GM23338 (cell line): ENCODE measurements at regions not wholly inside any gene's neighbourhood (a gene's known extent, or its start where the extent isn't known, plus 50 kb on each side); places are given as distances from the start of the nearest gene placed in this dataset.
A peak's percentile ranks its signal among the peaks of the same experiment; 100 is the strongest.

Experiments
- ATAC-seq: fragments of 200-7000 bp; cut with Tn5 transposase; 3 replicates; pipeline ENCODE4 v1.9.1; 2020
- DNase-seq: peaks from one replicate; pipeline ENCODE4 v3.0.0-alpha.2; 2015; ENCODE audit warnings: low spot score
- H2AFZ ChIP-seq: fragments of 200-600 bp; sonication (generic); 2 replicates; pipeline ENCODE4 v1.8.0; 2016; ENCODE audit warnings: antibody characterized with exemption, mild to moderate bottlenecking, moderate library complexity
- H3F3A ChIP-seq: fragments of 200-600 bp; sonication (generic); replicated peaks from 2 replicates; pipeline ENCODE4 v1.8.0; 2017; ENCODE audit warnings: antibody characterized with exemption, mixed run types, low read depth
- H3K27ac ChIP-seq: fragments of 200-600 bp; sonication (generic); 2 replicates; pipeline ENCODE4 v1.6.1; 2016; ENCODE audit warnings: low read depth
- H3K27me3 ChIP-seq: fragments of 200-600 bp; sonication (generic); 2 replicates; pipeline ENCODE4 v1.8.0; 2016; ENCODE audit warnings: mild to moderate bottlenecking, mixed run types, moderate library complexity; ENCODE audit not compliant: insufficient read depth
- H3K36me3 ChIP-seq: fragments of 200-600 bp; sonication (generic); 2 replicates; pipeline ENCODE4 v1.8.0; 2016; ENCODE audit warnings: mild to moderate bottlenecking; ENCODE audit not compliant: insufficient read depth
- H3K4me1 ChIP-seq: fragments of 200-600 bp; sonication (generic); 2 replicates; pipeline ENCODE4 v1.8.0; 2016; ENCODE audit warnings: mild to moderate bottlenecking, moderate library complexity; ENCODE audit not compliant: insufficient read depth
- H3K4me2 ChIP-seq: fragments of 200-600 bp; sonication (generic); 2 replicates; pipeline ENCODE4 v1.7.1; 2017; ENCODE audit warnings: mixed run types
- H3K4me3 ChIP-seq: fragments of 200-600 bp; sonication (generic); 2 replicates; pipeline ENCODE4 v1.6.1; 2016; ENCODE audit warnings: mixed run types
- H3K79me2 ChIP-seq: fragments of 200-600 bp; sonication (generic); replicated peaks from 2 replicates; pipeline ENCODE4 v1.8.0; 2017; ENCODE audit warnings: mild to moderate bottlenecking; ENCODE audit not compliant: insufficient read depth
- H3K9me2 ChIP-seq: fragments of 200-600 bp; sonication (generic); 2 replicates; pipeline ENCODE4 v1.8.0; 2017; ENCODE audit not compliant: insufficient read depth
- H4K20me1 ChIP-seq: fragments of 200-600 bp; sonication (generic); replicated peaks from 2 replicates; pipeline ENCODE4 v1.8.0; 2017; ENCODE audit warnings: mild to moderate bottlenecking; ENCODE audit not compliant: insufficient read depth
- H3K27ac Mint-ChIP-seq: 2 replicates; pipeline ENCODE4 v1.8.0; 2020; ENCODE audit warnings: inconsistent platforms, mild to moderate bottlenecking, moderate library complexity, mixed read lengths
- H3K27me3 Mint-ChIP-seq: 3 replicates; pipeline ENCODE4 v1.8.0; 2022; ENCODE audit warnings: low read depth, mild to moderate bottlenecking, moderate library complexity, mixed read lengths, inconsistent platforms; ENCODE audit not compliant: insufficient read depth, poor library complexity
- H3K36me3 Mint-ChIP-seq: 3 replicates; pipeline ENCODE4 v1.8.0; 2021; ENCODE audit warnings: low read depth, mild to moderate bottlenecking, inconsistent platforms, moderate library complexity, mixed read lengths
- H3K4me1 Mint-ChIP-seq: 3 replicates; pipeline ENCODE4 v1.8.0; 2020; ENCODE audit warnings: mild to moderate bottlenecking, inconsistent platforms, mixed read lengths
- H3K4me3 Mint-ChIP-seq: 3 replicates; pipeline ENCODE4 v1.8.0; 2021; ENCODE audit warnings: moderate library complexity, mild to moderate bottlenecking, inconsistent platforms, mixed read lengths
- H3K9me3 Mint-ChIP-seq: 3 replicates; pipeline ENCODE4 v1.8.0; 2020; ENCODE audit warnings: moderate library complexity, mild to moderate bottlenecking, inconsistent platforms, mixed read lengths
- CREB1 ChIP-seq: fragments of 250-450 bp; sonication (Bioruptor Pico); IDR thresholded peaks from 2 replicates; pipeline ENCODE4 v1.5.0; 2020; ENCODE audit warnings: low read depth, mild to moderate bottlenecking, moderate library complexity
- CTCF ChIP-seq, 2 experiments: fragments of 200-600 bp in 1 of 2; sonication (generic) in 1 of 2; conservative IDR thresholded peaks; 2 replicates each; pipeline versions ENCODE4 v1.5.1 to v1.6.1; 2016 to 2017; ENCODE audit warnings: antibody characterized with exemption in 2 of 2, low read depth in 2 of 2, mild to moderate bottlenecking in 2 of 2, moderate library complexity in 1 of 2
- ETS1 ChIP-seq: IDR thresholded peaks from 2 replicates; pipeline ENCODE4 v1.6.1; 2016; ENCODE audit warnings: antibody characterized with exemption
- EZH2 ChIP-seq: fragments of 200-600 bp; sonication (generic); IDR thresholded peaks from one replicate; pipeline ENCODE4 v1.8.0; 2017; ENCODE audit warnings: antibody characterized with exemption, mild to moderate bottlenecking, low read depth; ENCODE audit not compliant: unreplicated experiment
- EZH2phosphoT487 ChIP-seq: fragments of 200-600 bp; sonication (generic); IDR thresholded peaks from one replicate; pipeline ENCODE4 v1.8.1; 2018; ENCODE audit warnings: antibody characterized with exemption; ENCODE audit not compliant: unreplicated experiment
- JUNB ChIP-seq: IDR thresholded peaks from one replicate; pipeline ENCODE4 v1.6.1; 2016; ENCODE audit warnings: antibody characterized with exemption; ENCODE audit not compliant: unreplicated experiment
- NANOG ChIP-seq: IDR thresholded peaks from 2 replicates; pipeline ENCODE4 v1.6.1; 2016; ENCODE audit warnings: antibody characterized with exemption, borderline replicate concordance
- POLR2AphosphoS5 ChIP-seq: IDR thresholded peaks from 2 replicates; pipeline ENCODE4 v1.6.1; 2016; ENCODE audit warnings: antibody characterized with exemption, low read depth
- REST ChIP-seq: IDR thresholded peaks from one replicate; pipeline ENCODE4 v1.6.1; 2018; ENCODE audit warnings: antibody characterized with exemption; ENCODE audit not compliant: unreplicated experiment
- STAT1 ChIP-seq: IDR thresholded peaks from one replicate; pipeline ENCODE4 v1.6.1; 2016; ENCODE audit warnings: antibody characterized with exemption; ENCODE audit not compliant: unreplicated experiment
- ZNF114 ChIP-seq: fragments of 250-450 bp; sonication (Bioruptor Pico); IDR thresholded peaks from 2 replicates; pipeline ENCODE4 v1.5.0; 2020; ENCODE audit warnings: mild to moderate bottlenecking, moderate library complexity
- ZNF331 ChIP-seq: fragments of 250-450 bp; sonication (Bioruptor Pico); IDR thresholded peaks from 2 replicates; pipeline ENCODE4 v1.5.0; 2020; ENCODE audit warnings: low read depth, mild to moderate bottlenecking, moderate library complexity
- ZNF462 ChIP-seq: fragments of 250-450 bp; sonication (Bioruptor Pico); IDR thresholded peaks from 2 replicates; pipeline ENCODE4 v1.5.0; 2020; ENCODE audit warnings: mild to moderate bottlenecking, moderate library complexity

DNA sequence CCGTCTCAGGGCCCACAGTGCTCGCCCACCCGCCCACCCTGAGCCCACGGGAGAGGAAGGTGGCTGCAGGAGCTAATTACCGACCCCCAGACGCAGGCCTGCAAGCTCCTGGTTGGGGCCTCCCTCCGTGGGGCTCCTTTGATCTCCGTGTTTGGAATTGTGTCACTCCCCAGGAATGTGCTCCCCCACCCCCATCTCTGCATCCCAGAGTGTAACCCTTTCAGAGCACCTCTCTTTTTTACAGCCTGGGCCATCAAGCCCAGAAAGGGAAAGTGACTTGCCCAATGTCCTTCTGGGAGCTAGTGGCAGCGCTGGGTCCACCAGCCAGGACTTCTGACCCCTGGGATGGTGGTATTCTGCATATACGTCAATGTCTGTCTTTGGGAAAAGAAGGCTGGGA lies 335.1 kb downstream of the CYRIA start:
- no peak overlapping the region for H3K27ac ChIP-seq

More for the DNA sequence above, 335.1 kb downstream of the CYRIA start:
- Mint-ChIP-seq H3K9me3 (no peaks in the 10 kb centered on the region), H3K36me3 (no peaks in the 10 kb centered on the region), H3K4me3 (peak overlapping the region; percentile 1; the same call in 1 of the 3 replicates), H3K27me3 (peaks cover 9% of the 10 kb centered on the region), H3K27ac (no peak overlapping the region), H3K4me1 (peaks cover 48% of the 10 kb centered on the region)
- Histone ChIP-seq H3K4me2 (peak overlapping the region; percentile 67), H2AFZ (no peak overlapping the region), H3K36me3 (no peaks in the 10 kb centered on the region), H3K79me2 (no peaks in the 10 kb centered on the region), H4K20me1 (no peaks in the 10 kb centered on the region), H3K4me1 (peaks cover 36% of the 10 kb centered on the region), H3K4me3 (peak overlapping the region; percentile 36; the same call in 1 of the 2 replicates), H3K27me3 (peaks cover 8% of the 10 kb centered on the region; the same call in 1 of the 2 replicates), H3K9me2 (no peaks in the 10 kb centered on the region), H3F3A (no peaks in the 10 kb centered on the region)
- DNase-seq (peak; percentile 72), ATAC-seq (peak; percentile 82)
- no peak for TF ChIP-seq JUNB
- no peak for TF ChIP-seq CREB1
- TF ChIP-seq ZNF462 (CRISPR knock-in tag) = no peak
- TF ChIP-seq NANOG = no peak
- no peak for TF ChIP-seq EZH2
- no peak for TF ChIP-seq CTCF (conservative IDR thresholded peaks at IDR 0.05; ENCODE audit: low read depth in 2 of 2)
- no peak for TF ChIP-seq EZH2phosphoT487
- TF ChIP-seq ZNF331 (CRISPR knock-in tag) = no peak
- no peak for TF ChIP-seq POLR2AphosphoS5
- no peak for TF ChIP-seq ETS1
- no peak for TF ChIP-seq ZNF114 (CRISPR knock-in tag)
- no peak for TF ChIP-seq REST
- no peak for TF ChIP-seq STAT1
